GM12874 (cell line): ENCODE measurements at regions not wholly inside any gene's neighbourhood (a gene's known extent, or its start where the extent isn't known, plus 50 kb on each side); places are given as distances from the start of the nearest gene placed in this dataset.

Experiments used
- TF ChIP-seq, protein P1 (sequence below): IDR thresholded peaks from 2 replicates; pipeline ENCODE4 v1.5.1; 2011; ENCODE audit warnings: low read depth, mild to moderate bottlenecking, control low read depth, low read length, moderate library complexity; ENCODE audit not compliant: insufficient read depth

DNA sequence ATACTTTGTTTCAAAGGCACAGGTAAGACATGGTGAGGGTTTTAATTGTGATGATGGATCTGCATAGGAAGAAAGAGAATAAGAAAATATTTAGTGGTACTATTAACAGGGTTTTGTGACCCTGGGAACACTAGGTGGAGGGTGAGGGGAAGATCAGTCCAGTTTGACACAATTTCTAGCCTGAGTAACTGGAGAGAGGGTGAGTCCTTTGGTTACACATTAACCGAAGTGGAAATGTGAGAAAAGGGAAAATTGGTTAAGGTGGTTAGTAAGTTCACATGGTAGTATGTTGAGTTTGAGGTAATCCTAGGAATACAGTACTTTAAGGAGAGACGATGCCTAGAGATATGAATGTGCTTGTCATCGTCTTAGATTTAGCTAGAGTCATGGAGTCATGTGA, 54.8 kb upstream of the POU3F2 start:
- TF ChIP-seq, protein P1, sequence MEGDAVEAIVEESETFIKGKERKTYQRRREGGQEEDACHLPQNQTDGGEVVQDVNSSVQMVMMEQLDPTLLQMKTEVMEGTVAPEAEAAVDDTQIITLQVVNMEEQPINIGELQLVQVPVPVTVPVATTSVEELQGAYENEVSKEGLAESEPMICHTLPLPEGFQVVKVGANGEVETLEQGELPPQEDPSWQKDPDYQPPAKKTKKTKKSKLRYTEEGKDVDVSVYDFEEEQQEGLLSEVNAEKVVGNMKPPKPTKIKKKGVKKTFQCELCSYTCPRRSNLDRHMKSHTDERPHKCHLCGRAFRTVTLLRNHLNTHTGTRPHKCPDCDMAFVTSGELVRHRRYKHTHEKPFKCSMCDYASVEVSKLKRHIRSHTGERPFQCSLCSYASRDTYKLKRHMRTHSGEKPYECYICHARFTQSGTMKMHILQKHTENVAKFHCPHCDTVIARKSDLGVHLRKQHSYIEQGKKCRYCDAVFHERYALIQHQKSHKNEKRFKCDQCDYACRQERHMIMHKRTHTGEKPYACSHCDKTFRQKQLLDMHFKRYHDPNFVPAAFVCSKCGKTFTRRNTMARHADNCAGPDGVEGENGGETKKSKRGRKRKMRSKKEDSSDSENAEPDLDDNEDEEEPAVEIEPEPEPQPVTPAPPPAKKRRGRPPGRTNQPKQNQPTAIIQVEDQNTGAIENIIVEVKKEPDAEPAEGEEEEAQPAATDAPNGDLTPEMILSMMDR = no peak

DNA sequence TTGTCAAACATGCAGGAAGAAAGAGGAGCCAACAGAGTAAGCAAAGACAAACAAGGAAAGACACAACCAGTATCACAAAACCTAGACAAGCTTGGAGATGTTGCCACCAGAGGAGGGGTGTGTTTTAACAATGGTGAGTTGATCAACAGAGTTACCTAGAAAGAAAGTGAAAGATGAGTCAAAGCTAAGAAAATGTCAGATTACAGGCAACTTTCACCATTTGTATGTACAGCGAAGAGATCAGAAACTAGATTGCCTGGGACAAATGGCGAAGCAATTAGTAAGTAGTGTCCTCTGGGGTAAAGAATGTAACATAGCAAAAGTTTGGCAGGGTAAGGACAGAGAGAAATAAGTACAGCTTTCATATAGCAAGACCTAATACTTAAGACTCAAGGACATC, 51.6 kb upstream of the POU3F2 start:
- TF ChIP-seq, protein P1 = no peak

DNA sequence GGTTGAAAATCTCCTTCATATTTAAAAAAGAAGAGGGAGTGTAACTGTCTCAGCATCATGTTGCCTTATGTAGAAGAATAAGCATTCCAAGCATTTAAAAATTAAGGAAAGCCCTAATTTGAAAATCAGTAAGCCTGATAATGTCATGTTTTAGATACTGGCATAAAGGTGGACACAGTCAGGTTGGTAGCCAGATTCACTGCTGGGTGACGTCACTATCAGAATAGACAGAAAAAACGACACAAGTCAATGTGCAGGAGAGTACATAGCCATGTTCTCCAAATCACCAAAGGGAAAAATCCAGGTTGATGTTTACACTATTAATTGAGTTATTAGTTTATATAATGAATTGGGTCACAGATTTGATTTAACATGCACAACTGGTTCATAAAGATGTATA, 50.8 kb upstream of the POU3F2 start:
- TF ChIP-seq, protein P1 = no peak
